ENCODE measurements at regions not wholly inside any gene's neighbourhood (a gene's known extent, or its start where the extent isn't known, plus 50 kb on each side); places are given as distances from the start of the nearest gene placed in this dataset.

DNA sequence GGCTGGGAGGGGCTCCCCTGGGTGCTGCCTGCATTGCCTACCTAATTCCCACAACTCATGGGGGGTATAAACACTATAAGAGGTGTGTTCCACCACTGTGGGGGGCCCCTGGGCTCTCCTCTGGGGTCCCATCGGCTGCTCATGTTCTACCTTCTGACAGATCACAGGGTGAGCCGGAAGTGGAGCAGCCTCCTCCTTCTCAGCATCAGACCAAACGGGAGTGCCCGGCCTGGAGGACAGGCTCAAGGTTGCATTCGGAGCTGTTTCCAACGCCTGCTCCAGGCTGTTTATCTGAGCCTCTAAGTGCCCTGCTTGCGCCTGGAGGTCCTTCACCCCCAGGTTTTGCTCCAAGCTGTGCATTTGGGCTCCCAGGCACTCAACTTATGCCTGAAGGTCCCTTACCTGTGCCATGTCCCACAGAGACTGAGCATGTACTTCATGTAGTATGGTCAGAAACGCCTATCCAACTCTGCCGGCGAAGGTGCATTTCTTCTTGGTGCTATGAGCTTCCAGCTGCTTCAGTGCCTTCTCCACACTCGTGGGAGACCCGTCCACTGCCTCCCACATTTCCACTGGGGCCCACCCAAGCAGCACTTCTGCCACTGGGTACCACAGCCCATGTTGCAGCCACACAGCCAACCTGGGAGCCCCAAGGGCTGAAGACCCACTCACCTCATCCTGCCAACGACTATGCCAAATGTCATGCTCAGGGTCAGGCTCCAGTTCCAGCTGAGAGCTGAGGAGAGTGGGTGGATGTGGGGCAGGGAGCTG, 232.1 kb downstream of the IGSF11 start:
- Histone ChIP-seq H3K9me3 (ENCODE audit: insufficient read depth, low read depth, low read length) (no peaks in the 10 kb centered on the region), H3K27ac (ENCODE audit: low read depth, low read length) (no peak overlapping the region), H3K4me3 (ENCODE audit: insufficient read depth, low read depth, low read length) (no peak overlapping the region), H3K4me1 (ENCODE audit: insufficient read depth, low read length) (no peaks in the 10 kb centered on the region), H3K36me3 (ENCODE audit: insufficient read depth, low read length) (no peaks in the 10 kb centered on the region), H3K4me2 (ENCODE audit: low read length) (no peak overlapping the region), H4K20me1 (ENCODE audit: insufficient read depth, low read length) (no peaks in the 10 kb centered on the region), H3K9ac (ENCODE audit: low read length) (no peak overlapping the region), H2AFZ (ENCODE audit: low read depth, low read length) (no peak overlapping the region), H3K27me3 (ENCODE audit: insufficient read depth, low read length) (no peaks in the 10 kb centered on the region), H3K79me2 (ENCODE audit: insufficient read depth, low read length) (no peaks in the 10 kb centered on the region)
- H3K27ac Mint-ChIP-seq (ENCODE audit: unreplicated experiment) = no peak overlapping the region
- no peak overlapping the region for H3K4me3 Mint-ChIP-seq (ENCODE audit: unreplicated experiment)
- H3K4me1 Mint-ChIP-seq (ENCODE audit: low read depth, unreplicated experiment) = peaks cover 3% of the 10 kb centered on the region
- no peaks in the 10 kb centered on the region for H3K36me3 Mint-ChIP-seq (ENCODE audit: low read depth, unreplicated experiment)
- no peak for DNase-seq (ENCODE audit: low read depth)
- TF ChIP-seq, protein P1, sequence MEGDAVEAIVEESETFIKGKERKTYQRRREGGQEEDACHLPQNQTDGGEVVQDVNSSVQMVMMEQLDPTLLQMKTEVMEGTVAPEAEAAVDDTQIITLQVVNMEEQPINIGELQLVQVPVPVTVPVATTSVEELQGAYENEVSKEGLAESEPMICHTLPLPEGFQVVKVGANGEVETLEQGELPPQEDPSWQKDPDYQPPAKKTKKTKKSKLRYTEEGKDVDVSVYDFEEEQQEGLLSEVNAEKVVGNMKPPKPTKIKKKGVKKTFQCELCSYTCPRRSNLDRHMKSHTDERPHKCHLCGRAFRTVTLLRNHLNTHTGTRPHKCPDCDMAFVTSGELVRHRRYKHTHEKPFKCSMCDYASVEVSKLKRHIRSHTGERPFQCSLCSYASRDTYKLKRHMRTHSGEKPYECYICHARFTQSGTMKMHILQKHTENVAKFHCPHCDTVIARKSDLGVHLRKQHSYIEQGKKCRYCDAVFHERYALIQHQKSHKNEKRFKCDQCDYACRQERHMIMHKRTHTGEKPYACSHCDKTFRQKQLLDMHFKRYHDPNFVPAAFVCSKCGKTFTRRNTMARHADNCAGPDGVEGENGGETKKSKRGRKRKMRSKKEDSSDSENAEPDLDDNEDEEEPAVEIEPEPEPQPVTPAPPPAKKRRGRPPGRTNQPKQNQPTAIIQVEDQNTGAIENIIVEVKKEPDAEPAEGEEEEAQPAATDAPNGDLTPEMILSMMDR (IDR thresholded peaks at IDR 0.05; ENCODE audit: insufficient read depth, low read depth, low read length) = no peak
- no peak for TF ChIP-seq EZH2 (IDR thresholded peaks at IDR 0.05; ENCODE audit: insufficient read depth, low read length)
- no peak for FAIRE-seq
- peaks cover 2% of the 10 kb centered on the region for H3K27me3 Mint-ChIP-seq (ENCODE audit: low read depth, unreplicated experiment)
- H3K9me3 Mint-ChIP-seq (ENCODE audit: unreplicated experiment) = peaks cover 2% of the 10 kb centered on the region

DNA sequence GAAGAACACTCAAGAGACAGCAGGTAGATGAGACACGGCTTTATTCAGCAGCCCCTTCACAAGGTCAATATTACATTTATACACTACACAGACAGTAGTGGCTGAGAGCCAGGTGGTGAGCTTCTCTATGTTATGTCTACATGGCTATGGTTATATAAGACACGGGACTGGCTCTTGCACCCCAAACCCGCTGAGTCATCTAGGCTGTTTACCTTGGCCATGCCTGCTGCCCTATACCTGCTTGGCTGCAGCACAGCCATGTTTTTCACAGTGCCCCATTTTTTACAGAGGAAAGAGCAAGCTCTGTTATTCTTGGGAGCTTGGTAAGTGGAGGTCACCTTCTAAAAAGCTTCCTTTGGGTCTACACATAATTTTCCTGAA, 231.6 kb downstream of the IGSF11 start:
- H2AFZ ChIP-seq (ENCODE audit: low read depth, low read length) = no peak overlapping the region
- H3K27ac Mint-ChIP-seq (ENCODE audit: unreplicated experiment) = no peak overlapping the region
- H3K4me3 ChIP-seq (ENCODE audit: insufficient read depth, low read depth, low read length) = no peak overlapping the region
- H3K4me1 ChIP-seq (ENCODE audit: insufficient read depth, low read length) = no peaks in the 10 kb centered on the region
- TF ChIP-seq EZH2 (IDR thresholded peaks at IDR 0.05; ENCODE audit: insufficient read depth, low read length) = no peak
- TF ChIP-seq, protein P1 (IDR thresholded peaks at IDR 0.05; ENCODE audit: insufficient read depth, low read depth, low read length) = no peak
- peaks cover 2% of the 10 kb centered on the region for H3K27me3 Mint-ChIP-seq (ENCODE audit: low read depth, unreplicated experiment)
- DNase-seq (ENCODE audit: low read depth) = no peak
- peaks cover 2% of the 10 kb centered on the region for H3K9me3 Mint-ChIP-seq (ENCODE audit: unreplicated experiment)
- H3K36me3 ChIP-seq (ENCODE audit: insufficient read depth, low read length) = no peaks in the 10 kb centered on the region
- no peaks in the 10 kb centered on the region for H4K20me1 ChIP-seq (ENCODE audit: insufficient read depth, low read length)
- no peaks in the 10 kb centered on the region for H3K36me3 Mint-ChIP-seq (ENCODE audit: low read depth, unreplicated experiment)
- no peak overlapping the region for H3K27ac ChIP-seq (ENCODE audit: low read depth, low read length)
- FAIRE-seq = no peak
- H3K79me2 ChIP-seq (ENCODE audit: insufficient read depth, low read length) = no peaks in the 10 kb centered on the region
- H3K9ac ChIP-seq (ENCODE audit: low read length) = no peak overlapping the region
- H3K4me2 ChIP-seq (ENCODE audit: low read length) = no peak overlapping the region
- H3K4me1 Mint-ChIP-seq (ENCODE audit: low read depth, unreplicated experiment) = peaks cover 3% of the 10 kb centered on the region
- no peaks in the 10 kb centered on the region for H3K9me3 ChIP-seq (ENCODE audit: insufficient read depth, low read depth, low read length)
- no peak overlapping the region for H3K4me3 Mint-ChIP-seq (ENCODE audit: unreplicated experiment)
- no peaks in the 10 kb centered on the region for H3K27me3 ChIP-seq (ENCODE audit: insufficient read depth, low read length)

DNA sequence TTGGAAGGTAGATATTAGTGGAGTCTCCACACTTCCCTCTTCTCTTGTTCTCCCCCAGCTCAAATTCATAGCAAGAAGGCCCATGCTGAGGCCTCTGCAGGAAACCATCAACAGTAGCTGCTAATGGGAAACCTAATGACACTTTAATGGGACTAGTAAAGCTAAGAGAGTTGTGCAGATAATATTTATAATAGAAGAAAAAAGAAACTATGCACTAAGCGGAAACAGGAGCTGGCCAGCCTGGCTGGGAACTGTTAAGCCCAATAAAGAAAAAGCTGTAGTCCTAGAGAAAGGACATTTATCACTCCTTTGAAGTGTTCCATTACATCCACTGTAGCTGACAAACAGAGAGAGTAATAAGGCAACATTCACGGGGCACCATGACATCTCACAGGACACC, 229.6 kb downstream of the IGSF11 start:
- Mint-ChIP-seq H3K4me3 (ENCODE audit: unreplicated experiment) (no peak overlapping the region), H3K27me3 (ENCODE audit: low read depth, unreplicated experiment) (no peaks in the 10 kb centered on the region), H3K9me3 (ENCODE audit: unreplicated experiment) (peaks cover 2% of the 10 kb centered on the region), H3K36me3 (ENCODE audit: low read depth, unreplicated experiment) (no peaks in the 10 kb centered on the region), H3K27ac (ENCODE audit: unreplicated experiment) (no peak overlapping the region), H3K4me1 (ENCODE audit: low read depth, unreplicated experiment) (no peaks in the 10 kb centered on the region)
- Histone ChIP-seq H2AFZ (ENCODE audit: low read depth, low read length) (no peak overlapping the region), H3K36me3 (ENCODE audit: insufficient read depth, low read length) (no peaks in the 10 kb centered on the region), H3K27ac (ENCODE audit: low read depth, low read length) (no peak overlapping the region), H3K4me1 (ENCODE audit: insufficient read depth, low read length) (no peaks in the 10 kb centered on the region), H3K79me2 (ENCODE audit: insufficient read depth, low read length) (no peaks in the 10 kb centered on the region), H3K4me3 (ENCODE audit: insufficient read depth, low read depth, low read length) (no peak overlapping the region), H3K27me3 (ENCODE audit: insufficient read depth, low read length) (no peaks in the 10 kb centered on the region), H3K9ac (ENCODE audit: low read length) (no peak overlapping the region), H4K20me1 (ENCODE audit: insufficient read depth, low read length) (no peaks in the 10 kb centered on the region), H3K4me2 (ENCODE audit: low read length) (no peak overlapping the region), H3K9me3 (ENCODE audit: insufficient read depth, low read depth, low read length) (no peaks in the 10 kb centered on the region)
- no peak for FAIRE-seq
- DNase-seq (ENCODE audit: low read depth) = no peak
- no peak for TF ChIP-seq EZH2 (IDR thresholded peaks at IDR 0.05; ENCODE audit: insufficient read depth, low read length)
- TF ChIP-seq, protein P1 (IDR thresholded peaks at IDR 0.05; ENCODE audit: insufficient read depth, low read depth, low read length) = no peak

Data from astrocyte (in vitro differentiated cells and primary cell).